ENCODE measurements at regions not wholly inside any gene's neighbourhood (a gene's known extent, or its start where the extent isn't known, plus 50 kb on each side); places are given as distances from the start of the nearest gene placed in this dataset.

- no peak for TF ChIP-seq CTCF (conservative IDR thresholded peaks at IDR 0.05; ENCODE audit: low read depth in 2 of 2)
- TF ChIP-seq EZH2 (IDR thresholded peaks at IDR 0.05; ENCODE audit: low read depth, unreplicated experiment): no peak
- TF ChIP-seq POLR2AphosphoS5 (IDR thresholded peaks at IDR 0.05; ENCODE audit: low read depth): no peak
- no peak for TF ChIP-seq EZH2phosphoT487 (IDR thresholded peaks at IDR 0.05; ENCODE audit: unreplicated experiment)
- no peak for TF ChIP-seq CREB1 (CRISPR knock-in tag; IDR thresholded peaks at IDR 0.05; ENCODE audit: low read depth)
- TF ChIP-seq REST (IDR thresholded peaks at IDR 0.05; ENCODE audit: unreplicated experiment): no peak
- TF ChIP-seq STAT1 (IDR thresholded peaks at IDR 0.05; ENCODE audit: unreplicated experiment): no peak
- TF ChIP-seq JUNB (IDR thresholded peaks at IDR 0.05; ENCODE audit: unreplicated experiment): no peak
- no peak for TF ChIP-seq ZNF114 (CRISPR knock-in tag; IDR thresholded peaks at IDR 0.05)
- no peak for TF ChIP-seq ETS1 (IDR thresholded peaks at IDR 0.05)
- TF ChIP-seq NANOG (IDR thresholded peaks at IDR 0.05; ENCODE audit: borderline replicate concordance): no peak
- no peak for TF ChIP-seq ZNF331 (CRISPR knock-in tag; IDR thresholded peaks at IDR 0.05; ENCODE audit: low read depth)
Observed at GRCh38 chr4:28973587-28974350, 1746.4 kb upstream of the PCDH7 start.
